Activated T-cell treated with anti-CD3 and anti-CD28 coated beads, Interleukin-2, amount 50 U/mL, for 72 hours (primary cell): ENCODE measurements at regions not wholly inside any gene's neighbourhood (a gene's known extent, or its start where the extent isn't known, plus 50 kb on each side); places are given as distances from the start of the nearest gene placed in this dataset.
"Not testable (repeated sequence)": the region's sequence is repeated elsewhere in the genome, so short reads cannot be mapped to it uniquely, and the experiment has no call there.

Source experiments
- ATAC-seq, 2 donors: fragments of 150-1000 bp; cut with Tn5 transposase; replicated peaks in 1 of 2; 2 replicates each; pipeline ENCODE4 v1.10.0; 2021; ENCODE audit warnings: moderate library complexity in 2 of 2, mild to moderate bottlenecking in 1 of 2
- DNase-seq, 2 donors: peaks; one replicate each; pipeline ENCODE4 v3.0.0; 2021 to 2022; ENCODE audit warnings: mixed read lengths in 1 of 2
- H3K27ac Mint-ChIP-seq: one replicate; pipeline ENCODE4 v1.8.0; 2022; ENCODE audit warnings: mild to moderate bottlenecking, moderate library complexity, mixed read lengths
- H3K27me3 Mint-ChIP-seq: one replicate; pipeline ENCODE4 v1.8.0; 2022; ENCODE audit warnings: low read depth, mixed read lengths
- H3K36me3 Mint-ChIP-seq, 2 donors: one replicate each; pipeline ENCODE4 v1.8.0; 2022; ENCODE audit warnings: mixed read lengths in 2 of 2, mild to moderate bottlenecking in 1 of 2; ENCODE audit not compliant: insufficient read depth in 2 of 2
- H3K4me1 Mint-ChIP-seq: one replicate; pipeline ENCODE4 v1.8.0; 2022; ENCODE audit warnings: low read depth, mixed read lengths
- H3K4me3 Mint-ChIP-seq, 2 donors: one replicate each; pipeline ENCODE4 v1.8.0; 2022; ENCODE audit warnings: mild to moderate bottlenecking in 2 of 2, mixed read lengths in 2 of 2, moderate library complexity in 2 of 2
- H3K9me3 Mint-ChIP-seq, 2 donors: one replicate each; pipeline ENCODE4 v1.8.0; 2022; ENCODE audit warnings: mixed read lengths in 2 of 2

DNA sequence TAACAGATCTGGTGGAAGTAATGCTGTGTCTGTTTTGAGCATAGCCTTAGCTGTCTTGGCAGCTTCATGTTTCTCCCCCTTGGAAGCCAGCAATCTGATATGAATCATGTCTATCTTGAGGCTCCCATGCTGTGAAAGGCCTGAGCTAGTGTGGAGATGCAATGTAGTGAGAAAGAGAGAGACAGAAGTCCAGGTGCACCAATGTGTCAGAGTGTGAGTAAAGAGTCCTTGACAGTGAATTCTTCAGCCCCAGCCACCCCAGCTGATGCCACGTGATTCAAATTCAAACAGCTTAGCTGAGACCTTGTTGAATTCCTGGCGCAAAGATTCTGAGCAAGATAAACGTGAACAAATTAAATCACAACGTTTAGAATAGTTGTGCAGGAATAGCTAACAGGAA is 704.2 kb downstream of the EDEM1 start:
- Mint-ChIP-seq H3K36me3 (no peaks in the 10 kb centered on the region), H3K27me3 (no peaks in the 10 kb centered on the region), H3K9me3 (peaks cover 0 to 6% of the 10 kb centered on the region in 2 donors), H3K27ac (no peak overlapping the region), H3K4me3 (no peak overlapping the region), H3K4me1 (no peaks in the 10 kb centered on the region)
- ATAC-seq = no peak
- DNase-seq = no peak

- H3K36me3 Mint-ChIP-seq = no peaks in the 10 kb centered on the region
- H3K27me3 Mint-ChIP-seq = no peaks in the 10 kb centered on the region
Measured at GRCh38 chr3:5898106-5898505, 710.6 kb downstream of the EDEM1 start.

GRCh38 chr3:5899014-5899761 is 711.7 kb downstream of the EDEM1 start:
- no peaks in the 10 kb centered on the region for H3K27me3 Mint-ChIP-seq
- peaks cover 4 to 7% of the 10 kb centered on the region in 2 donors for H3K9me3 Mint-ChIP-seq
- H3K27ac Mint-ChIP-seq = no peak overlapping the region
- H3K4me3 Mint-ChIP-seq = no peak overlapping the region
- no peaks in the 10 kb centered on the region for H3K4me1 Mint-ChIP-seq
- no peaks in the 10 kb centered on the region for H3K36me3 Mint-ChIP-seq
- DNase-seq (no peak), ATAC-seq (no peak)

More at GRCh38 chr3:5898106-5898505, 710.6 kb downstream of the EDEM1 start:
- H3K4me1 Mint-ChIP-seq = no peaks in the 10 kb centered on the region
- no peak overlapping the region for H3K4me3 Mint-ChIP-seq
- no peak for DNase-seq
- no peak for ATAC-seq
- H3K27ac Mint-ChIP-seq = no peak overlapping the region
- peaks cover 3 to 4% of the 10 kb centered on the region in 2 donors for H3K9me3 Mint-ChIP-seq

DNA sequence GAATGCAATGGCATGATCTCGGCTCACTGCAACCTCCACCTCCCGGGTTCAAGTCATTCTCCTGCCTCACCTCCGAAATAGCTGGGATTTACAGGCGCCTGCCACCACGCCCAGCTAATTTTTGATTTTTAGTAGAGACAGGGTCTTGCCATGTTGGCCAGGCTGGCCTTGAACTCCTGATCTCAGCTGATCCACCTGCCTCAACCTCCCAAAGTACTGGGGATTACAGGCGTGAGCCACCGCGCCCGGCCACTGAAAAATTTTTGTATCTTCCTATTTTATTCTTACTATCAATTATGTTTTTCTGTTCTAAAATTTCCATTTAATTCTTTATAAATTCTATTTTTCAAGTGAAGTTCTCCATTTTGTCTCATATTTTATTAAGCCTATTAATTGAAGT is 730.4 kb downstream of the EDEM1 start:
- Mint-ChIP-seq H3K4me3 (no peak overlapping the region), H3K9me3 (peaks cover 3 to 5% of the 10 kb centered on the region in 2 donors), H3K27me3 (no peaks in the 10 kb centered on the region), H3K36me3 (no peaks in the 10 kb centered on the region), H3K27ac (no peak overlapping the region), H3K4me1 (no peaks in the 10 kb centered on the region)
- DNase-seq (no peak), ATAC-seq (no peak)

DNA sequence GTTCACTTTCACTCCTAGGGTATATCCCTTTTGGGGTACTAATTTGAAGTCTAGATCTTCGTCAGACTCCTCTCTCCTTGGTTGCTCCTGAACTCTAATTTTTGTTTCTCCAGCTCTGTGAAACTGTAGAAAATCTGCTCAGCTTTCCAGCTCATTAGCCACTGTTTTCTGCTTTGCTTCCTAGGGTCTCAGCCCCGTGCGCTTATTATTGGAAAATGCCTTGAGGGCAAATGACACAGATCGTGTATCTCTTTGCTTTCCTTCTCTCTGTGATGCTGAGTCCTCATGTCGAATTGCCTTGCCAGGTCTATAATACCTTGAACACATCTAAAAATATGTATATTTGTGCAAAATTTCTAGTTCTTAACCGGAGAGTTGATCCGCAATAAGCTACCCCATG is 731.1 kb downstream of the EDEM1 start:
- no peak overlapping the region for H3K4me3 Mint-ChIP-seq
- H3K9me3 Mint-ChIP-seq = peaks cover 3 to 5% of the 10 kb centered on the region in 2 donors
- H3K27me3 Mint-ChIP-seq = no peaks in the 10 kb centered on the region
- DNase-seq (no peak), ATAC-seq (no peak)
- no peaks in the 10 kb centered on the region for H3K36me3 Mint-ChIP-seq
- no peaks in the 10 kb centered on the region for H3K4me1 Mint-ChIP-seq
- H3K27ac Mint-ChIP-seq = no peak overlapping the region

- Mint-ChIP-seq H3K27ac (no peak overlapping the region), H3K4me3 (no peak overlapping the region), H3K27me3 (no peaks in the 10 kb centered on the region), H3K36me3 (no peaks in the 10 kb centered on the region), H3K4me1 (no peaks in the 10 kb centered on the region), H3K9me3 (peaks cover 3% of the 10 kb centered on the region in 2 donors)
- ATAC-seq (no peak), DNase-seq (no peak)
Measured at GRCh38 chr3:5929027-5929426, 741.5 kb downstream of the EDEM1 start.

DNA sequence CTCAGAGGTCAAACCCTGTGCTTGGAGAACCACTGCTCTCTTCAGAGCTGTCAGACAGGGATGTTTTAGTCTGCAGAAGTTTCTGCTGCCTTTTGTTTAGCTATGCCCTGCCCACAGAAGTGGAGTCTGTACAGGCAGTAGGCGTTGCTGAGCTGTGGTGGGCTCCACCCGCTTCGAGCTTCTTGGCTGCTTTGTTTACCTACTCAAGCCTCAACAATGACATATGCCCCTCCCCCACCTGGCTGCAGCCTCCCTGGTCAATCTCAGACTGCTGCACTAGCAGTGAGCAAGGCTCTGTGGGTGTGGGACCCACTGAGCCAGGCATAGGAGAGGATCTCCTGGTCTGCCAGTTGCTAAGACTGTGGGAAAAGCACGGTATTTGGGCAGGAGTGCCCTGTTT is 756.6 kb downstream of the EDEM1 start:
- not testable (repeated sequence) for ATAC-seq

GRCh38 chr3:5948084-5948483 is 760.6 kb downstream of the EDEM1 start:
- no peaks in the 10 kb centered on the region for H3K36me3 Mint-ChIP-seq
- H3K27me3 Mint-ChIP-seq = no peaks in the 10 kb centered on the region

More for the DNA sequence above, 756.6 kb downstream of the EDEM1 start:
- not testable (repeated sequence) for DNase-seq, H3K27me3 Mint-ChIP-seq, H3K36me3 Mint-ChIP-seq, H3K4me1 Mint-ChIP-seq, H3K27ac Mint-ChIP-seq, H3K4me3 Mint-ChIP-seq
- H3K9me3 Mint-ChIP-seq = peaks cover 9 to 10% of the 10 kb centered on the region in 2 donors

DNA sequence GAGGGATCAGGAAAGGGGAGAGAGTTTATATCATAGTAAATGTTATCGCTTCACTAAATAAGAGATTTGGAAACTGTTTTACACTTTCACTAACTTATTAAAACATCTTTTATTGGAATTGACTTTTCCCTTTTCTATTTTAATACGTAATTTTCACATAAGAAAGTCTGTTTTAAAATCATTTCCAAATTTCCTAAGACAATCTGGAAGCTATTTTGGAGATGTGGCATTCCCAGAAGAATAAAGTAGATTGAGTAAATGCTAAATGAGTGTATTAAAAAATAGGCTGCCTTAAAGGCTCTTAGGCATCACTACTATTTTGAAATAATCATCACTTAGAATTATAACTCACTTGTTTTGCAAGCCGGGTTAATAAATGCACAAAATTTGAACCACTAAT is 763.5 kb downstream of the EDEM1 start:
- H3K4me3 Mint-ChIP-seq = no peak overlapping the region
- no peak overlapping the region for H3K27ac Mint-ChIP-seq
- H3K4me1 Mint-ChIP-seq = no peaks in the 10 kb centered on the region
- no peaks in the 10 kb centered on the region for H3K27me3 Mint-ChIP-seq
- H3K36me3 Mint-ChIP-seq = no peaks in the 10 kb centered on the region
- no peak for ATAC-seq
- no peak for DNase-seq
- H3K9me3 Mint-ChIP-seq = peaks cover 0 to 3% of the 10 kb centered on the region in 2 donors

More at GRCh38 chr3:5948084-5948483, 760.6 kb downstream of the EDEM1 start:
- no peak for ATAC-seq
- Mint-ChIP-seq H3K9me3 (peaks cover 0 to 2% of the 10 kb centered on the region in 2 donors), H3K27ac (no peak overlapping the region), H3K4me3 (no peak overlapping the region), H3K4me1 (no peaks in the 10 kb centered on the region)
- DNase-seq = no peak

- Mint-ChIP-seq H3K9me3 (peaks cover 4 to 5% of the 10 kb centered on the region in 2 donors), H3K4me1 (no peaks in the 10 kb centered on the region), H3K27ac (no peak overlapping the region), H3K4me3 (no peak overlapping the region), H3K27me3 (no peaks in the 10 kb centered on the region), H3K36me3 (no peaks in the 10 kb centered on the region)
- DNase-seq (no peak), ATAC-seq (no peak)
Measured at GRCh38 chr3:5972586-5972985, 785.1 kb downstream of the EDEM1 start.

GRCh38 chr3:5974630-5975322 is 787.3 kb downstream of the EDEM1 start:
- Mint-ChIP-seq H3K27me3 (no peaks in the 10 kb centered on the region), H3K27ac (no peak overlapping the region), H3K9me3 (no peaks in the 10 kb centered on the region), H3K36me3 (no peaks in the 10 kb centered on the region), H3K4me3 (no peak overlapping the region), H3K4me1 (no peaks in the 10 kb centered on the region)
- DNase-seq (no peak), ATAC-seq (no peak)

GRCh38 chr3:5977331-5977730 is 789.8 kb downstream of the EDEM1 start:
- Mint-ChIP-seq H3K27ac (no peak overlapping the region), H3K4me1 (no peaks in the 10 kb centered on the region), H3K4me3 (no peak overlapping the region), H3K9me3 (peaks cover under 1 to 4% of the 10 kb centered on the region in 2 donors), H3K27me3 (no peaks in the 10 kb centered on the region), H3K36me3 (no peaks in the 10 kb centered on the region)
- DNase-seq = no peak
- ATAC-seq = no peak

- no peak overlapping the region for H3K27ac Mint-ChIP-seq
- H3K9me3 Mint-ChIP-seq = peaks cover 4 to 6% of the 10 kb centered on the region in 2 donors
- H3K36me3 Mint-ChIP-seq = no peaks in the 10 kb centered on the region
- no peaks in the 10 kb centered on the region for H3K4me1 Mint-ChIP-seq
- ATAC-seq = no peak
- no peak for DNase-seq
- H3K4me3 Mint-ChIP-seq = no peak overlapping the region
- H3K27me3 Mint-ChIP-seq = no peaks in the 10 kb centered on the region
Measured at GRCh38 chr3:5980475-5980874, 793.0 kb downstream of the EDEM1 start.
